ENCODE measurements at regions not wholly inside any gene's neighbourhood (a gene's known extent, or its start where the extent isn't known, plus 50 kb on each side); places are given as distances from the start of the nearest gene placed in this dataset.

- Histone ChIP-seq H3K9me3 (ENCODE audit: insufficient read depth, low read length) (no peaks in the 10 kb centered on the region), H3K4me2 (ENCODE audit: low read depth, low read length, poor library complexity, severe bottlenecking) (peak overlapping the region; percentile 50), H3K79me2 (ENCODE audit: insufficient read depth, low read length) (no peaks in the 10 kb centered on the region), H3K4me3 (ENCODE audit: insufficient read depth, low read length, poor library complexity, severe bottlenecking) (peak overlapping the region; percentile 2), H3K36me3 (ENCODE audit: low read length) (no peaks in the 10 kb centered on the region), H3K27me3 (ENCODE audit: low read length) (no peaks in the 10 kb centered on the region), H3F3A (ENCODE audit: insufficient read depth) (peaks cover 27% of the 10 kb centered on the region), H2AFZ (ENCODE audit: low read depth, low read length, severe bottlenecking) (no peak overlapping the region), H3K9ac (ENCODE audit: low read length) (peak overlapping the region; percentile 28; the same call in 1 of the 2 replicates), H3K9me2 (replicated peaks; ENCODE audit: insufficient read depth, low read length) (no peaks in the 10 kb centered on the region), H4K20me1 (ENCODE audit: low read depth, low read length) (no peaks in the 10 kb centered on the region), H3K27ac (ENCODE audit: low read depth, low read length) (peak overlapping the region; percentile 85)
- TF ChIP-seq, protein P1, sequence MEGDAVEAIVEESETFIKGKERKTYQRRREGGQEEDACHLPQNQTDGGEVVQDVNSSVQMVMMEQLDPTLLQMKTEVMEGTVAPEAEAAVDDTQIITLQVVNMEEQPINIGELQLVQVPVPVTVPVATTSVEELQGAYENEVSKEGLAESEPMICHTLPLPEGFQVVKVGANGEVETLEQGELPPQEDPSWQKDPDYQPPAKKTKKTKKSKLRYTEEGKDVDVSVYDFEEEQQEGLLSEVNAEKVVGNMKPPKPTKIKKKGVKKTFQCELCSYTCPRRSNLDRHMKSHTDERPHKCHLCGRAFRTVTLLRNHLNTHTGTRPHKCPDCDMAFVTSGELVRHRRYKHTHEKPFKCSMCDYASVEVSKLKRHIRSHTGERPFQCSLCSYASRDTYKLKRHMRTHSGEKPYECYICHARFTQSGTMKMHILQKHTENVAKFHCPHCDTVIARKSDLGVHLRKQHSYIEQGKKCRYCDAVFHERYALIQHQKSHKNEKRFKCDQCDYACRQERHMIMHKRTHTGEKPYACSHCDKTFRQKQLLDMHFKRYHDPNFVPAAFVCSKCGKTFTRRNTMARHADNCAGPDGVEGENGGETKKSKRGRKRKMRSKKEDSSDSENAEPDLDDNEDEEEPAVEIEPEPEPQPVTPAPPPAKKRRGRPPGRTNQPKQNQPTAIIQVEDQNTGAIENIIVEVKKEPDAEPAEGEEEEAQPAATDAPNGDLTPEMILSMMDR (IDR thresholded peaks at IDR 0.05; ENCODE audit: insufficient read depth, low read length, poor library complexity, severe bottlenecking) = no peak
- no peak for TF ChIP-seq EZH2phosphoT487 (conservative IDR thresholded peaks at IDR 0.05; ENCODE audit: low read length)
Measured at GRCh38 chr22:48079505-48080290, 1317.2 kb downstream of the TBC1D22A start.

DNA sequence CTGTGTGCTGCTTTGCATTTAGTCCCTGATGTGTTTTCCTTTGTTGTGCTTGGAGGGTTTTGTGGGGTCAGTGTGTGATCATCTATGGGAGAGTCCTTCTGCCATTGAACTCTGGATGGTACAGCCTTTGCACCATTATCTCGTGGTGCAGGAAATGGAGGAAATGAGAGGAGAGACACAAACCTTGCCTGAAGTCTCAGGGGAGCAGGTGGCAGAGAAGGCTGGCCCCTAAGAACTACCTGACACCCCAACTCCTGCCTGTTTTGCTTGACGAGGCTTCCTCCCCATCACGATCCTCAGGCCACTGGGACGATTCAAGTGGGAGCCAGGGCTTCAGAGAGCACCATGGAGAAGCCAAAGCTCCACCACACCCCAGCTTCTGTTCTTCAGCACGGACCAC is 1316.4 kb downstream of the TBC1D22A start:
- no peaks in the 10 kb centered on the region for H3K27me3 ChIP-seq (ENCODE audit: low read length)
- H3K79me2 ChIP-seq (ENCODE audit: insufficient read depth, low read length) = no peaks in the 10 kb centered on the region
- TF ChIP-seq, protein P1 (IDR thresholded peaks at IDR 0.05; ENCODE audit: insufficient read depth, low read length, poor library complexity, severe bottlenecking) = no peak
- peak overlapping the region; percentile 50 for H3K4me2 ChIP-seq (ENCODE audit: low read depth, low read length, poor library complexity, severe bottlenecking)
- H4K20me1 ChIP-seq (ENCODE audit: low read depth, low read length) = no peaks in the 10 kb centered on the region
- H3K36me3 ChIP-seq (ENCODE audit: low read length) = no peaks in the 10 kb centered on the region
- H3F3A ChIP-seq (ENCODE audit: insufficient read depth) = peaks cover 28% of the 10 kb centered on the region
- H3K9ac ChIP-seq (ENCODE audit: low read length) = peak overlapping the region; percentile 28; the same call in 1 of the 2 replicates
- peak overlapping the region; percentile 85 for H3K27ac ChIP-seq (ENCODE audit: low read depth, low read length)
- H3K9me2 ChIP-seq (replicated peaks; ENCODE audit: insufficient read depth, low read length) = no peaks in the 10 kb centered on the region
- no peaks in the 10 kb centered on the region for H3K9me3 ChIP-seq (ENCODE audit: insufficient read depth, low read length)
- no peak overlapping the region for H2AFZ ChIP-seq (ENCODE audit: low read depth, low read length, severe bottlenecking)
- H3K4me3 ChIP-seq (ENCODE audit: insufficient read depth, low read length, poor library complexity, severe bottlenecking) = peak overlapping the region; percentile 2

- H3K4me2 ChIP-seq (ENCODE audit: low read depth, low read length, poor library complexity, severe bottlenecking) = no peak overlapping the region
- H3K9me3 ChIP-seq (ENCODE audit: insufficient read depth, low read length) = no peaks in the 10 kb centered on the region
- no peaks in the 10 kb centered on the region for H3K9me2 ChIP-seq (replicated peaks; ENCODE audit: insufficient read depth, low read length)
- H3K4me3 ChIP-seq (ENCODE audit: insufficient read depth, low read length, poor library complexity, severe bottlenecking) = no peak overlapping the region
- H3F3A ChIP-seq (ENCODE audit: insufficient read depth) = peaks cover 26% of the 10 kb centered on the region
- H3K9ac ChIP-seq (ENCODE audit: low read length) = no peak overlapping the region
- H2AFZ ChIP-seq (ENCODE audit: low read depth, low read length, severe bottlenecking) = no peak overlapping the region
- H3K27me3 ChIP-seq (ENCODE audit: low read length) = no peaks in the 10 kb centered on the region
- H4K20me1 ChIP-seq (ENCODE audit: low read depth, low read length) = no peaks in the 10 kb centered on the region
- H3K27ac ChIP-seq (ENCODE audit: low read depth, low read length) = no peak overlapping the region
- H3K36me3 ChIP-seq (ENCODE audit: low read length) = no peaks in the 10 kb centered on the region
- no peaks in the 10 kb centered on the region for H3K79me2 ChIP-seq (ENCODE audit: insufficient read depth, low read length)
- TF ChIP-seq, protein P1 (IDR thresholded peaks at IDR 0.05; ENCODE audit: insufficient read depth, low read length, poor library complexity, severe bottlenecking) = no peak
- TF ChIP-seq EZH2phosphoT487 (conservative IDR thresholded peaks at IDR 0.05; ENCODE audit: low read length) = no peak
Measured at GRCh38 chr22:48077699-48078098, 1315.2 kb downstream of the TBC1D22A start.
